Activated naive CD4-positive, alpha-beta T cell (primary cell): ENCODE measurements at regions not wholly inside any gene's neighbourhood (a gene's known extent, or its start where the extent isn't known, plus 50 kb on each side); places are given as distances from the start of the nearest gene placed in this dataset.
"Not testable (repeated sequence)": the region's sequence is repeated elsewhere in the genome, so short reads cannot be mapped to it uniquely, and the experiment has no call there.

Source experiments
- DNase-seq, 4 experiments: peaks; one replicate each; lab custom pipeline; 2025; lab: John Stamatoyannopoulos, UW

GRCh38 chr2:35933031-35933430, 422.5 kb upstream of the CRIM1 start:
- DNase-seq: no peak

GRCh38 chr2:35932276-35932963, 423.2 kb upstream of the CRIM1 start:
- no peak for DNase-seq

GRCh38 chr2:35931626-35932025, 424.0 kb upstream of the CRIM1 start:
- DNase-seq: no peak

GRCh38 chr2:35931115-35931514, 424.5 kb upstream of the CRIM1 start:
- DNase-seq: no peak

GRCh38 chr2:35929551-35929950, 426.0 kb upstream of the CRIM1 start:
- DNase-seq: no peak

- DNase-seq: no peak
Measured at GRCh38 chr2:35920061-35920460, 435.5 kb upstream of the CRIM1 start.

GRCh38 chr2:35915261-35915660, 440.3 kb upstream of the CRIM1 start:
- DNase-seq: no peak

GRCh38 chr2:35891936-35892335, 463.6 kb upstream of the CRIM1 start:
- DNase-seq: no peak

GRCh38 chr2:35891528-35891927, 464.1 kb upstream of the CRIM1 start:
- DNase-seq: no peak

- no peak for DNase-seq
Measured at GRCh38 chr2:35887146-35887545, 468.4 kb upstream of the CRIM1 start.

GRCh38 chr2:35873921-35874320, 481.7 kb upstream of the CRIM1 start:
- DNase-seq: no peak

GRCh38 chr2:35871672-35872071, 483.9 kb upstream of the CRIM1 start:
- DNase-seq: no peak

GRCh38 chr2:35870713-35871112, 484.9 kb upstream of the CRIM1 start:
- no peak for DNase-seq

- DNase-seq: no peak
Measured at GRCh38 chr2:35864141-35864540, 491.4 kb upstream of the CRIM1 start.

GRCh38 chr2:35858216-35858615, 497.4 kb upstream of the CRIM1 start:
- DNase-seq: no peak

GRCh38 chr2:35857498-35857897, 498.1 kb upstream of the CRIM1 start:
- no peak for DNase-seq

- no peak for DNase-seq
Measured at GRCh38 chr2:35831385-35831784, 524.2 kb upstream of the CRIM1 start.

GRCh38 chr2:35830833-35831232, 524.7 kb upstream of the CRIM1 start:
- no peak for DNase-seq

- no peak for DNase-seq
Measured at GRCh38 chr2:35827086-35827485, 528.5 kb upstream of the CRIM1 start.

GRCh38 chr2:35822716-35823115, 532.9 kb upstream of the CRIM1 start:
- no peak for DNase-seq

GRCh38 chr2:35821675-35822074, 533.9 kb upstream of the CRIM1 start:
- DNase-seq: no peak

- no peak for DNase-seq
Measured at GRCh38 chr2:35820391-35820790, 535.2 kb upstream of the CRIM1 start.

GRCh38 chr2:35819033-35819432, 536.5 kb upstream of the CRIM1 start:
- DNase-seq: no peak

GRCh38 chr2:35818359-35818758, 537.2 kb upstream of the CRIM1 start:
- DNase-seq: not testable (repeated sequence)
